ENCODE measurements at regions not wholly inside any gene's neighbourhood (a gene's known extent, or its start where the extent isn't known, plus 50 kb on each side); places are given as distances from the start of the nearest gene placed in this dataset.

GRCh38 chr18:45365835-45366234 lies 249.4 kb upstream of the SLC14A2 start:
- 51 to 57% methylated on average over 3 of the region's 3 CpGs for WGBS, 2 donors
- no peak overlapping the region for H3K27ac ChIP-seq (ENCODE audit: low read depth in 1 of 2, low read length in 2 of 2)
- H3K4me3 ChIP-seq (ENCODE audit: low read length in 2 of 2) = no peak overlapping the region
- no peak for DNase-seq
- no peaks in the 10 kb centered on the region for H3K9me3 ChIP-seq (ENCODE audit: control insufficient read depth, low read length)
- H3K27me3 ChIP-seq (ENCODE audit: control insufficient read depth in 1 of 2, insufficient read depth in 2 of 2, low read length in 1 of 2) = no peaks in the 10 kb centered on the region
- H3K4me1 ChIP-seq (ENCODE audit: control insufficient read depth in 1 of 2, insufficient read depth in 2 of 2, low read length in 2 of 2) = no peaks in the 10 kb centered on the region
- no peak for ATAC-seq (ENCODE audit: low FRiP score)
- intact Hi-C loops (cut with DNase I) = no loop called here
- no peaks in the 10 kb centered on the region for H3K36me3 ChIP-seq (ENCODE audit: control insufficient read depth in 1 of 2, insufficient read depth in 2 of 2, low read length in 1 of 2)

GRCh38 chr18:45370255-45371010 lies 244.8 kb upstream of the SLC14A2 start:
- 48 to 52% methylated on average over 14 of the region's 14 CpGs for WGBS, 2 donors
- Histone ChIP-seq H3K4me3 (ENCODE audit: low read length in 2 of 2) (no peak overlapping the region), H3K4me1 (ENCODE audit: control insufficient read depth in 1 of 2, insufficient read depth in 2 of 2, low read length in 2 of 2) (no peaks in the 10 kb centered on the region), H3K27me3 (ENCODE audit: control insufficient read depth in 1 of 2, insufficient read depth in 2 of 2, low read length in 1 of 2) (no peaks in the 10 kb centered on the region), H3K36me3 (ENCODE audit: control insufficient read depth in 1 of 2, insufficient read depth in 2 of 2, low read length in 1 of 2) (no peaks in the 10 kb centered on the region), H3K9me3 (ENCODE audit: control insufficient read depth, low read length) (no peaks in the 10 kb centered on the region), H3K27ac (ENCODE audit: low read depth in 1 of 2, low read length in 2 of 2) (no peak overlapping the region)
- DNase-seq = no peak
- intact Hi-C loops (cut with DNase I) = no loop called here
- ATAC-seq (ENCODE audit: low FRiP score) = no peak

GRCh38 chr18:45373286-45373880 lies 241.9 kb upstream of the SLC14A2 start:
- Histone ChIP-seq H3K27me3 (ENCODE audit: control insufficient read depth in 1 of 2, insufficient read depth in 2 of 2, low read length in 1 of 2) (no peaks in the 10 kb centered on the region), H3K4me1 (ENCODE audit: control insufficient read depth in 1 of 2, insufficient read depth in 2 of 2, low read length in 2 of 2) (no peaks in the 10 kb centered on the region), H3K4me3 (ENCODE audit: low read length in 2 of 2) (no peak overlapping the region), H3K9me3 (ENCODE audit: control insufficient read depth, low read length) (no peaks in the 10 kb centered on the region), H3K36me3 (ENCODE audit: control insufficient read depth in 1 of 2, insufficient read depth in 2 of 2, low read length in 1 of 2) (no peaks in the 10 kb centered on the region), H3K27ac (ENCODE audit: low read depth in 1 of 2, low read length in 2 of 2) (no peak overlapping the region)
- ATAC-seq (ENCODE audit: low FRiP score) (no peak), DNase-seq (no peak)
- WGBS, 2 donors = 62 to 69% methylated on average over 3 of the region's 3 CpGs
- intact Hi-C loops (cut with DNase I) = no loop called here

GRCh38 chr18:45374236-45374635 lies 241.0 kb upstream of the SLC14A2 start:
- no peak for ATAC-seq (ENCODE audit: low FRiP score)
- no peak for DNase-seq
- Histone ChIP-seq H3K27me3 (ENCODE audit: control insufficient read depth in 1 of 2, insufficient read depth in 2 of 2, low read length in 1 of 2) (no peaks in the 10 kb centered on the region), H3K4me3 (ENCODE audit: low read length in 2 of 2) (no peak overlapping the region), H3K36me3 (ENCODE audit: control insufficient read depth in 1 of 2, insufficient read depth in 2 of 2, low read length in 1 of 2) (no peaks in the 10 kb centered on the region), H3K9me3 (ENCODE audit: control insufficient read depth, low read length) (no peaks in the 10 kb centered on the region), H3K4me1 (ENCODE audit: control insufficient read depth in 1 of 2, insufficient read depth in 2 of 2, low read length in 2 of 2) (no peaks in the 10 kb centered on the region), H3K27ac (ENCODE audit: low read depth in 1 of 2, low read length in 2 of 2) (no peak overlapping the region)
- intact Hi-C loops (cut with DNase I) = no loop called here

GRCh38 chr18:45374878-45375630 lies 240.2 kb upstream of the SLC14A2 start:
- H3K4me3 ChIP-seq (ENCODE audit: low read length in 2 of 2) = no peak overlapping the region
- ATAC-seq (ENCODE audit: low FRiP score) = no peak
- H3K9me3 ChIP-seq (ENCODE audit: control insufficient read depth, low read length) = no peaks in the 10 kb centered on the region
- no peaks in the 10 kb centered on the region for H3K4me1 ChIP-seq (ENCODE audit: control insufficient read depth in 1 of 2, insufficient read depth in 2 of 2, low read length in 2 of 2)
- no peak for DNase-seq
- no peaks in the 10 kb centered on the region for H3K36me3 ChIP-seq (ENCODE audit: control insufficient read depth in 1 of 2, insufficient read depth in 2 of 2, low read length in 1 of 2)
- intact Hi-C loops (cut with DNase I) = no loop called here
- no peak overlapping the region for H3K27ac ChIP-seq (ENCODE audit: low read depth in 1 of 2, low read length in 2 of 2)
- H3K27me3 ChIP-seq (ENCODE audit: control insufficient read depth in 1 of 2, insufficient read depth in 2 of 2, low read length in 1 of 2) = no peaks in the 10 kb centered on the region
- WGBS, 2 donors = 79% methylated on average over 6 of the region's 6 CpGs

GRCh38 chr18:45376193-45376592 lies 239.1 kb upstream of the SLC14A2 start:
- 93 to 98% methylated on average over 2 of the region's 2 CpGs for WGBS, 2 donors

GRCh38 chr18:45378308-45378707 lies 237.0 kb upstream of the SLC14A2 start:
- H3K4me1 ChIP-seq (ENCODE audit: control insufficient read depth in 1 of 2, insufficient read depth in 2 of 2, low read length in 2 of 2) = no peaks in the 10 kb centered on the region
- intact Hi-C loops (cut with DNase I) = no loop called here
- H3K4me3 ChIP-seq (ENCODE audit: low read length in 2 of 2) = no peak overlapping the region
- H3K9me3 ChIP-seq (ENCODE audit: control insufficient read depth, low read length) = no peaks in the 10 kb centered on the region
- 42 to 93% methylated on average over 1 of the region's 1 CpG for whole genome bisulfite sequencing, 2 donors
- H3K36me3 ChIP-seq (ENCODE audit: control insufficient read depth in 1 of 2, insufficient read depth in 2 of 2, low read length in 1 of 2) = no peaks in the 10 kb centered on the region
- H3K27me3 ChIP-seq (ENCODE audit: control insufficient read depth in 1 of 2, insufficient read depth in 2 of 2, low read length in 1 of 2) = no peaks in the 10 kb centered on the region
- no peak for ATAC-seq (ENCODE audit: low FRiP score)
- no peak overlapping the region for H3K27ac ChIP-seq (ENCODE audit: low read depth in 1 of 2, low read length in 2 of 2)
- no peak for DNase-seq

More at GRCh38 chr18:45376193-45376592, 239.1 kb upstream of the SLC14A2 start:
- DNase-seq (no peak), ATAC-seq (ENCODE audit: low FRiP score) (no peak)
- Histone ChIP-seq H3K9me3 (ENCODE audit: control insufficient read depth, low read length) (no peaks in the 10 kb centered on the region), H3K27me3 (ENCODE audit: control insufficient read depth in 1 of 2, insufficient read depth in 2 of 2, low read length in 1 of 2) (no peaks in the 10 kb centered on the region), H3K4me3 (ENCODE audit: low read length in 2 of 2) (no peak overlapping the region), H3K27ac (ENCODE audit: low read depth in 1 of 2, low read length in 2 of 2) (no peak overlapping the region), H3K36me3 (ENCODE audit: control insufficient read depth in 1 of 2, insufficient read depth in 2 of 2, low read length in 1 of 2) (no peaks in the 10 kb centered on the region), H3K4me1 (ENCODE audit: control insufficient read depth in 1 of 2, insufficient read depth in 2 of 2, low read length in 2 of 2) (no peaks in the 10 kb centered on the region)
- intact Hi-C loops (cut with DNase I) = no loop called here

GRCh38 chr18:45378933-45379332 lies 236.3 kb upstream of the SLC14A2 start:
- Histone ChIP-seq H3K9me3 (ENCODE audit: control insufficient read depth, low read length) (no peaks in the 10 kb centered on the region), H3K27me3 (ENCODE audit: control insufficient read depth in 1 of 2, insufficient read depth in 2 of 2, low read length in 1 of 2) (no peaks in the 10 kb centered on the region), H3K27ac (ENCODE audit: low read depth in 1 of 2, low read length in 2 of 2) (no peak overlapping the region), H3K4me1 (ENCODE audit: control insufficient read depth in 1 of 2, insufficient read depth in 2 of 2, low read length in 2 of 2) (no peaks in the 10 kb centered on the region), H3K4me3 (ENCODE audit: low read length in 2 of 2) (no peak overlapping the region), H3K36me3 (ENCODE audit: control insufficient read depth in 1 of 2, insufficient read depth in 2 of 2, low read length in 1 of 2) (no peaks in the 10 kb centered on the region)
- intact Hi-C loops (cut with DNase I) = no loop called here
- ATAC-seq (ENCODE audit: low FRiP score) = no peak
- 92 to 93% methylated on average over 5 of the region's 5 CpGs for WGBS, 2 donors
- no peak for DNase-seq

- no peaks in the 10 kb centered on the region for H3K36me3 ChIP-seq (ENCODE audit: control insufficient read depth in 1 of 2, insufficient read depth in 2 of 2, low read length in 1 of 2)
- intact Hi-C loops (cut with DNase I) = no loop called here
- H3K27ac ChIP-seq (ENCODE audit: low read depth in 1 of 2, low read length in 2 of 2) = no peak overlapping the region
- no peak for DNase-seq
- ATAC-seq (ENCODE audit: low FRiP score) = no peak
- H3K9me3 ChIP-seq (ENCODE audit: control insufficient read depth, low read length) = no peaks in the 10 kb centered on the region
- H3K27me3 ChIP-seq (ENCODE audit: control insufficient read depth in 1 of 2, insufficient read depth in 2 of 2, low read length in 1 of 2) = no peaks in the 10 kb centered on the region
- H3K4me1 ChIP-seq (ENCODE audit: control insufficient read depth in 1 of 2, insufficient read depth in 2 of 2, low read length in 2 of 2) = no peaks in the 10 kb centered on the region
- H3K4me3 ChIP-seq (ENCODE audit: low read length in 2 of 2) = no peak overlapping the region
- 80 to 93% methylated on average over 1 of the region's 1 CpG for WGBS, 2 donors
Measured at GRCh38 chr18:45379903-45380302, 235.4 kb upstream of the SLC14A2 start.

All from aorta (tissue), 5 donors.